ENCODE measurements at regions not wholly inside any gene's neighbourhood (a gene's known extent, or its start where the extent isn't known, plus 50 kb on each side); places are given as distances from the start of the nearest gene placed in this dataset.

- TF ChIP-seq CTCF (IDR thresholded peaks at IDR 0.05; ENCODE audit: control extremely low read depth, extremely low read depth, low read depth, missing control alignments): no peak
- CTCF ChIA-PET: interaction anchor here (1.2 to 1.4 kb wide), 2 partner anchors 11 to 18 kb away, joined by 3 read pairs; no protein-coding TSS in a partner anchor
- POLR2A ChIA-PET: no interaction called here
- DNase-seq (ENCODE audit: extremely low spot score): no peak
These were observed 315.9 kb downstream of the GPD2 start for GRCh38 chr2:156752042-156752441.

DNA sequence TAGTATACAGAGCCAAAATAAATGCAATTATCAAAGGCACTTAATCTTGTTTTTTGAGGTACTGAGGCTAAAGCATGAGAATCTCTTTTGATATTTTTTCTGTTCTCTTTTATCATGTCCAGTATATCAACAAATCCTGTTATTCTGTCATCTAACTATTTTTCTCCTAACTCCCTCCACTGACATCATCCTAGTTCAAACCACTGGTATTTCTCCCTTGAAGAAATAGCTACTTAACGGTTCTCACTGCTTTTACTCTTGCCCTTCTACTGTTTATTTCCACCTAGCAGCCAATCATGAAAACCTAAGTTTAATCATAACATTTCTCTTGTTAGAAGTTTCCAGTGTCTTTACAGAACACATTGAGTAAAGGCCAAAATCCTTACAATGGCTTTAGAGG lies 317.6 kb downstream of the GPD2 start:
- ChIA-PET CTCF (no interaction called here), POLR2A (no interaction called here)
- TF ChIP-seq CTCF (IDR thresholded peaks at IDR 0.05; ENCODE audit: control extremely low read depth, extremely low read depth, low read depth, missing control alignments): no peak
- DNase-seq (ENCODE audit: extremely low spot score): no peak

DNA sequence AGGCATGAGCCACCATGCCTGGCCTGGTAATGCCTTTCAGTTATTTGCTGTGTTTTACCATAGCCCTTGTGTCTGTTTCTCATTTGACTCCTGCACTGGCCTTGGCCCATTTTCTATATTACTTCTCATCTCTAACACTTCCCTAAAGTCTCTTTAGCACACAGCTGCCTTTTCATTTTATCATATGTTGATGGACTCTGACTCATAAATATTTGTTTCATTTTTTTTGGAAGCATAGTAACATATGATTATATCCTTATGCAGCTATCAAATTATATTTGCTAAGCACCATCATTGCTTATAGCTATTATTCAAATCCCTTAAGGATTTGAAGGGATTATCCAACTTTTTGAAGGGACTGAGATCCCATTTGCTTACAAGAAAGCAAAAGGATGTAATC lies 320.3 kb downstream of the GPD2 start:
- POLR2A ChIA-PET: no interaction called here
- DNase-seq (ENCODE audit: extremely low spot score): no peak
- TF ChIP-seq CTCF (IDR thresholded peaks at IDR 0.05; ENCODE audit: control extremely low read depth, extremely low read depth, low read depth, missing control alignments): no peak
- CTCF ChIA-PET: interaction anchor here (1.5 kb wide), 1 partner anchor 9 kb away, joined by 5 read pairs; no protein-coding TSS in a partner anchor

DNA sequence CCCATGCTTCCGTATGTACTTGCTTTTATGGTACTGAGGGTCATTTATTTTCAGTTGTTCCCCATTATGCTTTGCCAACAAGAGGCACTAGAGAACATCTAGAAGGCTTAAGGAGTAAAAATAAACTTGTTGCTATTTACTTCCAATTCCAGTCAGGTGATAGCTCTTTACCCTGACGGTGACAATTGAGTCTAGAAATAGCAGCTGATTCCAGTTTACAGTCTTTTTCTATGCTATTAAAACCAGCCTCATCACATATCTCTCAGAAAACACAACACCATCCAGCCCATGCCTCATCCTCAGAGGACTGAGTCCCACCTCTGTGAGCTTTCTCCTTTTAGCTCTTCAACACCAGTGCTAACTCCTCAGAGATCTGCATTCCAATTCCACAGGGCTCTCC lies 327.0 kb downstream of the GPD2 start:
- CTCF ChIA-PET: interaction anchor here (1.3 to 1.8 kb wide), 4 partner anchors 8 to 24 kb away, joined by 3 to 4 read pairs (median 3); no protein-coding TSS in a partner anchor
- POLR2A ChIA-PET: no interaction called here
- DNase-seq (ENCODE audit: extremely low spot score): no peak
- no peak for TF ChIP-seq CTCF (IDR thresholded peaks at IDR 0.05; ENCODE audit: control extremely low read depth, extremely low read depth, low read depth, missing control alignments)

GRCh38 chr2:156765043-156765442 lies 328.9 kb downstream of the GPD2 start:
- ChIA-PET CTCF (interaction anchor here (1.7 to 2.6 kb wide), 3 partner anchors 9 to 18 kb away, joined by 4 to 8 read pairs (median 5); no protein-coding TSS in a partner anchor), POLR2A (no interaction called here)

GRCh38 chr2:156765450-156765849 lies 329.3 kb downstream of the GPD2 start:
- no peak for TF ChIP-seq CTCF (IDR thresholded peaks at IDR 0.05; ENCODE audit: control extremely low read depth, extremely low read depth, low read depth, missing control alignments)
- CTCF ChIA-PET: interaction anchor here (1.2 to 2.6 kb wide), 3 partner anchors 9 to 21 kb away, joined by 3 to 8 read pairs (median 5); no protein-coding TSS in a partner anchor
- POLR2A ChIA-PET: no interaction called here
- DNase-seq (ENCODE audit: extremely low spot score): no peak

More at GRCh38 chr2:156765043-156765442, 328.9 kb downstream of the GPD2 start:
- no peak for TF ChIP-seq CTCF (IDR thresholded peaks at IDR 0.05; ENCODE audit: control extremely low read depth, extremely low read depth, low read depth, missing control alignments)
- DNase-seq (ENCODE audit: extremely low spot score): no peak
